SK-N-MC (cell line): ENCODE measurements at regions not wholly inside any gene's neighbourhood (a gene's known extent, or its start where the extent isn't known, plus 50 kb on each side); places are given as distances from the start of the nearest gene placed in this dataset.

Experiments used
- EZH2 ChIP-seq: fragments of 200-600 bp; sonication (generic); IDR thresholded peaks from one replicate; pipeline ENCODE4 v1.6.1; 2017; ENCODE audit warnings: antibody characterized with exemption
- FOXP2 ChIP-seq: optimal IDR thresholded peaks from 2 replicates; pipeline ENCODE3; 2011; ENCODE audit warnings: mild to moderate bottlenecking, moderate library complexity; ENCODE audit not compliant: insufficient read depth; ENCODE audit errors: extremely low read length, control extremely low read depth
- POLR2AphosphoS5 ChIP-seq: IDR thresholded peaks from 2 replicates; pipeline ENCODE4 v1.6.1; 2012; ENCODE audit warnings: mild to moderate bottlenecking, low read depth, low read length, borderline replicate concordance

- TF ChIP-seq EZH2 (no peak), POLR2AphosphoS5 (no peak), FOXP2 (no peak)
Measured at GRCh38 chr20:24131281-24131680, 142.7 kb upstream of the GGTLC1 start.
